A549 (cell line): ENCODE measurements at regions not wholly inside any gene's neighbourhood (a gene's known extent, or its start where the extent isn't known, plus 50 kb on each side); places are given as distances from the start of the nearest gene placed in this dataset.
A peak's percentile ranks its signal among the peaks of the same experiment; 100 is the strongest.
"Not testable (repeated sequence)": the region's sequence is repeated elsewhere in the genome, so short reads cannot be mapped to it uniquely, and the experiment has no call there.

ENCODE experiments used
- ATAC-seq, 2 experiments: fragments of 200-7000 bp in 1 of 2; fragments of >200 bp in 1 of 2; cut with Nextera tagmentation in 1 of 2; cut with Tn5 transposase in 1 of 2; 3 replicates each; pipeline versions ENCODE4 v1.8.0 to v1.9.1; 2018 to 2020; ENCODE audit warnings: mild to moderate bottlenecking in 1 of 2, moderate library complexity in 1 of 2
- CTCF ChIA-PET: fragments of 300-600 bp; sonication (Branson Sonifier 250); formaldehyde crosslinking; extraction: SDS; loops from one replicate; lab custom pipeline; 2021; ENCODE audit warnings: antibody characterized with exemption, inconsistent platforms; lab: Yijun Ruan, JAX
- POLR2A ChIA-PET: fragments of 350-600 bp; formaldehyde crosslinking; extraction: SDS; loops from one replicate; lab custom pipeline; 2021; ENCODE audit warnings: antibody characterized with exemption, inconsistent platforms; lab: Yijun Ruan, JAX
- DNase-seq, 2 experiments: peaks; one replicate each; pipeline versions ENCODE4 v3.0.0 to v3.0.0-alpha.2; 2011 to 2016; ENCODE audit warnings: low read depth in 1 of 2, low spot score in 1 of 2
- FAIRE-seq: peaks from 2 replicates; lab custom pipeline; 2011; peaks lifted over from hg19 to GRCh38; lab: Jason Lieb, UNC
- H3K27ac ChIP-seq, 2 experiments: fragments of >200 bp; sonication (Bioruptor Twin); formaldehyde crosslinking; 3 replicates each; pipeline ENCODE4 v1.5.1; 2016 to 2017
- H3K4me1 ChIP-seq: fragments of >200 bp; sonication (Bioruptor Twin); formaldehyde crosslinking; 3 replicates; pipeline ENCODE4 v1.6.1; 2016
- H3K4me2 ChIP-seq: fragments of >200 bp; sonication (Bioruptor Twin); formaldehyde crosslinking; 3 replicates; pipeline ENCODE4 v1.6.1; 2016
- H3K4me3 ChIP-seq: fragments of >200 bp; sonication (Bioruptor Twin); formaldehyde crosslinking; 3 replicates; pipeline ENCODE4 v1.5.1; 2016
- H3K9me3 ChIP-seq: fragments of >200 bp; sonication (Bioruptor Twin); formaldehyde crosslinking; 3 replicates; pipeline ENCODE4 v1.6.1; 2016
- BCL3 ChIP-seq: fragments of >200 bp; sonication (Bioruptor Twin); formaldehyde crosslinking; IDR thresholded peaks from 3 replicates; pipeline ENCODE4 v1.6.1; 2016
- CEBPB ChIP-seq, 2 experiments: fragments of >200 bp in 1 of 2; sonication (Bioruptor Twin) in 1 of 2; formaldehyde crosslinking in 1 of 2; IDR thresholded peaks; 2 replicates each; pipeline ENCODE4 v1.6.1; 2012 to 2016
- FOSB ChIP-seq: fragments of 250-450 bp; sonication (Bioruptor Pico); IDR thresholded peaks from 2 replicates; pipeline ENCODE4 v1.5.0; 2020; ENCODE audit warnings: mild to moderate bottlenecking, moderate library complexity
- FOSL2 ChIP-seq, 2 experiments: fragments of 450-650 bp in 1 of 2; fragments of >200 bp in 1 of 2; sonication (Bioruptor Twin) in 1 of 2; formaldehyde crosslinking; IDR thresholded peaks; 2 replicates each; pipeline versions ENCODE4 v1.5.0 to v1.6.1; 2016 to 2020; ENCODE audit warnings: mild to moderate bottlenecking in 1 of 2, moderate library complexity in 1 of 2
- FOXS1 ChIP-seq: fragments of 250-450 bp; sonication (Bioruptor Pico); IDR thresholded peaks from 2 replicates; pipeline ENCODE4 v1.5.0; 2020; ENCODE audit warnings: mild to moderate bottlenecking, moderate library complexity
- HDAC2 ChIP-seq: fragments of 200-600 bp; sonication (generic); IDR thresholded peaks from 2 replicates; pipeline ENCODE4 v1.6.1; 2016
- MAX ChIP-seq: IDR thresholded peaks from 2 replicates; pipeline ENCODE4 v1.6.1; 2012
- MYC ChIP-seq: IDR thresholded peaks from 2 replicates; pipeline ENCODE4 v1.6.1; 2012; ENCODE audit warnings: mild to moderate bottlenecking, inconsistent platforms, low read length, improper control_type of control experiment, borderline replicate concordance
- POLR2A ChIP-seq: IDR thresholded peaks from 2 replicates; pipeline ENCODE4 v1.6.1; 2012; ENCODE audit warnings: mild to moderate bottlenecking, low read length
- POLR2AphosphoS2 ChIP-seq: conservative IDR thresholded peaks from 2 replicates; pipeline ENCODE4 v1.6.1; 2012; ENCODE audit warnings: low read length, improper control_type of control experiment, inconsistent platforms
- RAD21 ChIP-seq, 2 experiments: fragments of >200 bp in 1 of 2; sonication (Bioruptor Twin) in 1 of 2; formaldehyde crosslinking in 1 of 2; IDR thresholded peaks in 1 of 2; conservative IDR thresholded peaks in 1 of 2; 2 replicates in 1 of 2; 3 replicates in 1 of 2; pipeline ENCODE4 v1.6.1; 2012 to 2018; ENCODE audit warnings: inconsistent platforms in 1 of 2
- SMC3 ChIP-seq: fragments of >200 bp; sonication (Bioruptor Twin); formaldehyde crosslinking; IDR thresholded peaks from 3 replicates; pipeline ENCODE4 v1.6.1; 2018; ENCODE audit warnings: inconsistent platforms
- SREBF2 ChIP-seq: fragments of 450-650 bp; IDR thresholded peaks from 2 replicates; pipeline ENCODE4 v1.6.1; 2014; ENCODE audit warnings: mild to moderate bottlenecking, moderate library complexity
- ZC3H11A ChIP-seq: fragments of 450-650 bp; IDR thresholded peaks from 2 replicates; pipeline ENCODE4 v1.6.1; 2014; ENCODE audit warnings: antibody characterized with exemption, mild to moderate bottlenecking
- WGBS: methylation state at CpG from one replicate; pipeline ENCODE4 v1.1.6; 2017; ENCODE audit errors: missing lambda C conversion rate; 5-methylcytosine and 5-hydroxymethylcytosine counted together
- TF ChIP-seq, protein P1 (sequence below): fragments of >200 bp; sonication (Bioruptor Twin); formaldehyde crosslinking; IDR thresholded peaks from 3 replicates; pipeline ENCODE4 v1.5.1; 2016

GRCh38 chr10:6924166-6924565 is 344.1 kb upstream of the PRKCQ start:
- H3K4me2 ChIP-seq = peak overlapping the region; percentile 52
- no peak overlapping the region for H3K27ac ChIP-seq
- ATAC-seq = peak in 1 of 2 experiments; percentile 43; a peak in 2 of 6 replicates
- peaks cover 10% of the 10 kb centered on the region; the same call in 2 of the 3 replicates for H3K4me1 ChIP-seq
- TF ChIP-seq FOSB (CRISPR knock-in tag) (no peak), HDAC2 (no peak), BCL3 (no peak), FOSL2 (IDR thresholded peaks at IDR 0.05) (no peak), FOSL2 (CRISPR knock-in tag; IDR thresholded peaks at IDR 0.05) (peak; percentile 27; the same call in 1 of the 2 replicates), POLR2A (no peak), POLR2AphosphoS2 (no peak), SREBF2 (no peak), ZC3H11A (no peak), FOXS1 (CRISPR knock-in tag) (peak; percentile 46; the same call in 1 of the 2 replicates)
- no peak for FAIRE-seq
- peak in 1 of 2 experiments; percentile 17 for DNase-seq
- H3K9me3 ChIP-seq = no peaks in the 10 kb centered on the region
- WGBS = 17% methylated on average over 4 of the region's 4 CpGs
- CTCF ChIA-PET = interaction anchor here (0.8 to 1.0 kb wide), 4 partner anchors 54 to 253 kb away, joined by 3 read pairs; no protein-coding TSS in a partner anchor
- POLR2A ChIA-PET = no interaction called here
- no peak overlapping the region for H3K4me3 ChIP-seq

DNA sequence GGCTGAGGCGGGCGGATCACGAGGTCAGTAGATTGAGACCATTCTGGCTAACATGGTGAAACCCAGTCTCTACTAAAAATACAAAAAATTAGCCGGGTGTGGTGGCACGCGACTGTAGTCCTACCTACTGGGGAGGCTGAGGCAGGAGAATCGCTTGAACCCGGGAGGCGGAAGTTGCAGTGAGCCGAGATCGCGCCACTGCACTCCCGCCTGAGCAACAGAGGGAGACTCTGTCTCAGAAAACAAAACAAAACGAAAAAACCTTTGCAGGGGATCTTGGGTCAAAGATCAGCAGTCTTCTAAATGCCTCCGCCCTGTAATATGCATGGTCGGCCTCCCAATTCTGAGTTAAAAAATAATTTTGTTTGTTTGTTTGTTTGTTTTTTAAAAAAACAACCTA is 340.9 kb upstream of the PRKCQ start:
- WGBS = 78% methylated on average over 16 of the region's 16 CpGs
- peaks cover 10% of the 10 kb centered on the region; the same call in 2 of the 3 replicates for H3K4me1 ChIP-seq
- CTCF ChIA-PET = interaction anchor here (0.8 to 2.4 kb wide), 12 partner anchors 14 to 499 kb away, joined by 3 to 26 read pairs (median 4); partner anchors contain the start of gene SFMBT2
- H3K9me3 ChIP-seq, DNase-seq, H3K4me3 ChIP-seq, ATAC-seq, H3K27ac ChIP-seq, H3K4me2 ChIP-seq, POLR2A ChIA-PET, FAIRE-seq: not testable (repeated sequence)

DNA sequence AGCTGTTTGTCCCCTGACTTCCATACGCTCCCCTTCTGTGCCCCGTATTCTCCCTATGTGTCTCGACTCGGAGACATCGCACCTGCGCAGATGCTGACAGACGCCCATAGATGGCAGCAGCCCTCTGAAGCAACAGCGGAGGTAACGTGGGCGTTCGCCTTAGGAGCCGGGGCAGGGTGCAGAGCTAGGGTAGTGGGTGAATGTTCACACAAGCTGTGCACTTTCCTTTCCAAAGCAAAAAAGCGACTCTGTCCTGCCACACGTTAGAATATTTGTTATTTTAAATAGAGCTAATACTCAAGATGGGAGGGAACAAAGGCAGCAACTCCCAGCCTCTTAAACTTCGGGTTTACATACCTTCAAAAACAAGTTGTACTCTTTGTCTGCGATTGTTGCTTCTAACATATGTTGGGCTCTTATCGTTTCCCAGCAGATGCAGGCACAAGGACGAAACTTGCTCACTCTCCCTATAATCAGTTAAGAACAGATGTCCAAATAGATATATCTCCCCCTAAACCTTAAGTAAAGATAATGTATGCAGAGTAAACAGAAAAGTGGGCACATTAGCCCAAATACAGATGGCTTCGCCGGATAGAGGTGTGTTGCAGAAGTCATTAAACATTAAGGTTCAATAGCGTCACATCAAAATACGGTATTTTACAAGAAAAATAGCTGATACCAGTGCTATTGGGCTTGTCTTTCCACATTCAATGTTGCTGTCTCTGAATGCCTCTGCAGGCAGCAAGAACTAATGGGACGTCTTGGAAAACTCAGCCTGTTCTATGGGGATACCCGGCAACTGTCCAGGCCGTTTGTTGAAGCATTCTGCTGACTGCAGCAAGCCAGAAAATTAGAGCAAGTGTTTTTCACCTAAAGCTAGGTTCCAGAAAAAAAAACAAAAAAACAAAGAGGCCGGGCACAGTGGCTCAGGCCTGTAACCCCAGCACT is 340.3 kb upstream of the PRKCQ start:
- H3K4me3 ChIP-seq = 0 out of 3 replicates have a peak overlapping the region, but pooled peaks have one; percentile 10

More for the DNA sequence above, 340.3 kb upstream of the PRKCQ start:
- H3K9me3 ChIP-seq = no peaks in the 10 kb centered on the region
- ChIA-PET CTCF (interaction anchor here (0.6 to 2.4 kb wide), 40 partner anchors 8 to 601 kb away, joined by 3 to 26 read pairs (median 3); partner anchors contain the start of gene SFMBT2), POLR2A (no interaction called here)
- 0 out of 6 replicates have a peak overlapping the region, but pooled peaks of 1 of the 2 experiments have one; percentile 25 for H3K27ac ChIP-seq
- ATAC-seq (peak; percentile 99), DNase-seq (peak; percentile 68 to 72), FAIRE-seq (no peak)
- H3K4me2 ChIP-seq = peak overlapping the region; percentile 74
- peaks cover 10% of the 10 kb centered on the region; the same call in 2 of the 3 replicates for H3K4me1 ChIP-seq
- 30% methylated on average over 25 of the region's 26 CpGs for WGBS
- TF ChIP-seq MAX = peak; percentile 42; the same call in 1 of the 2 replicates
- TF ChIP-seq CEBPB (IDR thresholded peaks at IDR 0.05) = peak in 1 of 2 experiments; percentile 41; a peak in 2 of 4 replicates
- TF ChIP-seq RAD21 (conservative IDR thresholded peaks at IDR 0.05 in 1 of 2, IDR thresholded peaks at IDR 0.05 in 1 of 2) = peak; percentile 80 to 86
- TF ChIP-seq, protein P1, sequence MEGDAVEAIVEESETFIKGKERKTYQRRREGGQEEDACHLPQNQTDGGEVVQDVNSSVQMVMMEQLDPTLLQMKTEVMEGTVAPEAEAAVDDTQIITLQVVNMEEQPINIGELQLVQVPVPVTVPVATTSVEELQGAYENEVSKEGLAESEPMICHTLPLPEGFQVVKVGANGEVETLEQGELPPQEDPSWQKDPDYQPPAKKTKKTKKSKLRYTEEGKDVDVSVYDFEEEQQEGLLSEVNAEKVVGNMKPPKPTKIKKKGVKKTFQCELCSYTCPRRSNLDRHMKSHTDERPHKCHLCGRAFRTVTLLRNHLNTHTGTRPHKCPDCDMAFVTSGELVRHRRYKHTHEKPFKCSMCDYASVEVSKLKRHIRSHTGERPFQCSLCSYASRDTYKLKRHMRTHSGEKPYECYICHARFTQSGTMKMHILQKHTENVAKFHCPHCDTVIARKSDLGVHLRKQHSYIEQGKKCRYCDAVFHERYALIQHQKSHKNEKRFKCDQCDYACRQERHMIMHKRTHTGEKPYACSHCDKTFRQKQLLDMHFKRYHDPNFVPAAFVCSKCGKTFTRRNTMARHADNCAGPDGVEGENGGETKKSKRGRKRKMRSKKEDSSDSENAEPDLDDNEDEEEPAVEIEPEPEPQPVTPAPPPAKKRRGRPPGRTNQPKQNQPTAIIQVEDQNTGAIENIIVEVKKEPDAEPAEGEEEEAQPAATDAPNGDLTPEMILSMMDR = peak; percentile 72
- TF ChIP-seq SMC3 = peak; percentile 71
- TF ChIP-seq MYC = no peak
